PC-9 (cell line): ENCODE measurements at regions not wholly inside any gene's neighbourhood (a gene's known extent, or its start where the extent isn't known, plus 50 kb on each side); places are given as distances from the start of the nearest gene placed in this dataset.

Experiments
- CTCF ChIP-seq: fragments of 200-600 bp; sonication (generic); conservative IDR thresholded peaks from 2 replicates; pipeline ENCODE4 v1.6.1; 2017; ENCODE audit warnings: mixed run types, antibody characterized with exemption, mild to moderate bottlenecking, moderate library complexity
- EZH2 ChIP-seq: fragments of 200-600 bp; sonication (generic); IDR thresholded peaks from 2 replicates; pipeline ENCODE4 v1.8.0; 2017; ENCODE audit warnings: antibody characterized with exemption, low read depth

- TF ChIP-seq CTCF: no peak
- no peak for TF ChIP-seq EZH2
Observed at GRCh38 chr5:163661360-163661759, 155.9 kb downstream of the MAT2B start.
